ENCODE measurements at regions not wholly inside any gene's neighbourhood (a gene's known extent, or its start where the extent isn't known, plus 50 kb on each side); places are given as distances from the start of the nearest gene placed in this dataset.
A peak's percentile ranks its signal among the peaks of the same experiment; 100 is the strongest.
"Not testable (repeated sequence)": the region's sequence is repeated elsewhere in the genome, so short reads cannot be mapped to it uniquely, and the experiment has no call there.

DNA sequence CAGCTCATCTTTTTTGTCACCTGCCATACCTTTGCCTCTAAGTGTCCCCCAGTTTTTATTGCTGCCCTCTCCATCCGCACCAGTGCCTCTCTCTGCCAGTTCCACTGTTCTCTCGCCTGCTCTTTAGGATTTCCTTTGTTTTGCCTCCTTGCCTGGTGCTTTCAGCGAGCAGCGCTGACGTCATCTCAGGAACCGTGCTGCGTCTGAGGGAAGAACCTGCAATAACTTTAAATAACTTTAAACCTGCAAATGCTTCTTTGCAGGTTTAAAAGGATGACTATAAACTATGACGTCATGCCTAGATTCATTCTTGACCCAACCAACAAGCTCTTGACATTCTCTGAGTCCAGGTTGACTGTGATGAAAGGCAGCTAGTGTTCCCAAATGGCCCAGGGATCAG lies 105.1 kb downstream of the LRRC74B start:
- DNase-seq, result peak in 1 of 2 donors; percentile 11

DNA sequence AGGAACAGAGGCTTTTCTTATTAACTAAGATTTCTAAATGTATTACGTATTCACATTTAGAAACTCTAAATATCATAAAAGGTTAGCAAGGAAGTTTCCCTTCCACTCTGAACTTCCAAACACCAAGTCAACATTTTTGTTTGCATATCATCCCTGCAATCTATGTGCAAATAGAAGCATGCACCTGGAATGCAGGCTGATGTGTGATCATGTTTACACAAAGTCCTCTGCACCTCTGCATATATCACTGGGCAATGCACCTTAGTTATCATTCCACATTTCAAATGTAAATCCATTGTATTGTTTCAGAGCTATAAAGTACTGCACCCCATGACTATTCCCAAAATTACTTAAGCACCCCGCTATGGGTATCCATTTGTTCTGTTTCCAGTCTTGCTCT lies 142.1 kb downstream of the LRRC74B start:
- DNase-seq, result not testable (repeated sequence)

DNA sequence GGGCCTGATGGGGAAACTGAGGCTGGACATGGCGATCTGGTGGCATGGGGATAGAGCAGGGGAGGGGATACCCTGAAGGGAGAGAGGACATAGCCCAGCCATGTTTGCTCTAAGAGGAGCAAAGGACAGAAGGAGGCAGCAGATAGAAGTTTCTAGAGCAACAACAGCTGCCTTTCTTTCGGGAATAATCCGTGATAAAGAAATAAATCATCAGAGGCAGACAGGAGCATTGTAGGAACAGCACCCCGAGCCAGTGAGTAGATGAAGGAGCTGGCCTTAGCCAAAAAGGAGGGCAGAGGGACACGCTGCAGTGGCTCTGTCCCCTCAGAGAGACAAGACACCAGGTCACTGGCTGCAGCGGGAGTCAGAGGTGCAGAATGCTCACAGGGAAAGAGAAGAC lies 166.3 kb downstream of the LRRC74B start:
- DNase-seq, result not testable (repeated sequence)

DNA sequence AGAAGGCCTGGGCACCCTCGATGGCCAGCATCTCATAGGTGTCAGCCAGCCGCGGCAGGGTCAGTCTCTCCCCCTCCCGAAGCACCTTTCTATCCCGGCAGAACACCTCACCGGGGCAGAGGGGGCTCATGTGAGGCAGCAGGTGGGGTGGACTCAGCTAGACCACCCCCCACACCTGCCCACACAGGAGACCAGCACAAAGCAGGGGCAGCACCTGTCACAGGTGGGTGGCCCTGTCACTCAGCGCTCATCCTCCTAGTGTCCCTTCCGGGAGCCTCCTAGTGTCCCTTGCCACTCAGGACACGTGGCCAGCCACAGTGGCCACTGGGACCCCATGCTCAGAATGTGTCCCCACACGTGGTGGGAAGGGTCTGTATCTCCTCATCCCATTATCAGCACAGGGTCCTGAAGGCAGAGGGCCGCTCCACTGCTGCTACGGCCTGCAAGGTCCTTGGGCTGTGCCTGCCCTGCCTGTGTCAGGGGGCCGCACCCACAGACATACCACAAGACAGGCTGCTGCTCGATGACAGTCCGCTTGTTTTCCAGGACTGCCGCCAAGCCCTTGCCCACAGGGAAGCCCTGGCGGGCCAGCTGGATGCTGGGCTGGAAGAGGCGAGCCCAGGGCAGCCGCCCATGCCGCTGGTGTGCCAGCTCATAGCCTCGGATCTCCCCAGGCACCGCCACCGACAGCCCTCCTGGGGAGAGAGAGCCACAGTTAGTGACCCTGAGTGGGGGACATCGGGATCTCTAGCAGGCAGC lies 167.4 kb upstream of the RIMBP3B start:
- DNase-seq, result not testable (repeated sequence)

DNA sequence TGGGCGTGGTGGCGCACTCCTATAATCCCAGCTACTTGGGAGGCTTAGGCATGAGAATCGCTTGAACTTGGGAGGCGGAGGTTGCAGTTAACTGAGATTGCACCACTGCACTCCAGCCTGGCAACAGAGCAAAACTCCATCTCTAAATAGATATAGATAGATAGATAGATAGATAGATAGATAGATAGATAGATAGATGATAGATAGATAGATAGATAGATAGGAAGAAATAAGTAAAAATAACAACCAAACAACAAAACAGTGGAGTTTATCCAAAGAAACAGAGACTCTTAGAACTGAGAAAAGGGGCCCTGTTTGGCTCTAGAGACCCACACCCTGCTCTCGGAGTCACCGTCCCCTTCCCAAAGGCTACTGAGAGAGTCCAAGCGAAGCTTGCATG lies 158.7 kb upstream of the RIMBP3B start:
- DNase-seq, result not testable (repeated sequence)

GRCh38 chr22:21226901-21227693 lies 156.5 kb upstream of the RIMBP3B start:
- not testable (repeated sequence) for DNase-seq

DNA sequence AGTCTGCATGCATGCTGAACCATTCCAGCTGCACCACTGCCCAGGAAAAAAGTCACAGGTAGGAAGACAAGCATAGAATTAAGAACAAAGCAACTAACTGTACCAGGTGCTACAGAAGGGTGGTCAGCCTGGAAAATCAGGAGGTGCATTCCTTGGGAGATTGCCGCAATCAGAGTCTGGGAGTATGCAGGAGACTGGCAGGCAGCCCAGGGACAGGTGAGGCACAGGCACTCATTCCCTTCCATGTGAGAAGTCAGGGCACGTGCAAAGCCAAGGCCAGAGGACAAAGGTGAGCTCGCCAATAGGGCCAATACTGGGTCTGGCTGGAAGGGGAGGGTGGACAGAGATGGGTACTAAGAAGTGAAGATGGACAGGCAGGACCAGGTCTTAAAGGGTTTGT lies 132.1 kb upstream of the RIMBP3B start:
- not testable (repeated sequence) for DNase-seq

DNA sequence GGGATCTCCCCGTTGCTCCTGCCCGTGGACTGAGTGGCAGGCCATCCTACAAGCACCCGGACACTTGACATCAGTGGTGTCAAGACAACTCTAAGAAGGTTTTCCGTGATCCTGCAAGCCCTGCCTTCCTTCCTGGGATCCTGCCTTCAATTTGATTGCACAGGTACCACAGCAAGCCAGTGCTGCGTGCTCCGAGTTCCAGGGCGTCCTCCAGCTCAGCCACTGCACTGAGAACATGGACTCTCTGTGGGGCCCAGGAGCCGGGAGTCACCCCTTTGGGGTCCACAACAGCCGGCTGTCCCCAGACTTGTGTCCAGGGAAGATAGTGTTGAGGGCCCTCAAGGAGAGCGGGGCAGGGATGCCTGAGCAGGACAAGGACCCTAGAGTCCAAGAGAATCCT lies 100.9 kb upstream of the RIMBP3B start:
- peak in 1 of 2 donors; percentile 11 for DNase-seq

DNA sequence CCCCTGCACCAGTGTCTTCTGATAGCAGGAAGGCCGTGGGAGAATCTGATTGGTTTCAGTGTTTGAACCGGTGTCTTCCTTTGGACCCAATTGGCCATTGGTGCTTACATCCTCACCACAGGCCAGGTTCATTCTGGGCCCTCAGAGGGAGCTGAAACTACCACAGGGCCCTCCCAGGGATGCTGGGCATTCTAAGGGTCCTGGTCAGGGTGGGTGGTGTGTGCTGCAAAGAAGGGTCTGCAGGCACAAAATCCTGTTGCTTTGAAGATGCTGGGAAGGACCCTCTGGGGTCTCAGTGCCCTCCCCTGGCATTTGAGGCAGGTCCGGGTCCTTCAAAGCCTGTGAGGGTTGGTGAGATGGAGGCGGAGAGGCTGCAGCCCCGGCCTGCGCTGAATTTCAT lies 89.8 kb upstream of the RIMBP3B start:
- DNase-seq, result not testable (repeated sequence)

- DNase-seq, result not testable (repeated sequence)
Observed at GRCh38 chr22:21327629-21328028, 55.9 kb upstream of the RIMBP3B start.
